SK-N-MC (cell line): ENCODE measurements at regions not wholly inside any gene's neighbourhood (a gene's known extent, or its start where the extent isn't known, plus 50 kb on each side); places are given as distances from the start of the nearest gene placed in this dataset.
"Not testable (repeated sequence)": the region's sequence is repeated elsewhere in the genome, so short reads cannot be mapped to it uniquely, and the experiment has no call there.

ENCODE experiments used
- DNase-seq: peaks from one replicate; pipeline ENCODE4 v3.0.0-alpha.2; 2011; ENCODE audit warnings: low read depth, low spot score
- H3K27ac ChIP-seq: fragments of 200-600 bp; sonication (generic); 2 replicates; pipeline ENCODE4 v1.5.1; 2016; ENCODE audit warnings: mixed run types
- H3K36me3 ChIP-seq: fragments of 200-600 bp; sonication (generic); 2 replicates; pipeline ENCODE4 v1.6.1; 2017; ENCODE audit warnings: antibody characterized with exemption, low read length, mixed read lengths; ENCODE audit not compliant: insufficient read depth
- H3K4me3 ChIP-seq: fragments of 200-600 bp; sonication (generic); 2 replicates; pipeline ENCODE4 v1.5.1; 2016
- H3K9ac ChIP-seq: fragments of 200-600 bp; sonication (generic); 2 replicates; pipeline ENCODE4 v1.8.0; 2017; ENCODE audit warnings: mixed run types, mixed read lengths; ENCODE audit not compliant: insufficient read length
- H3K9me3 ChIP-seq: fragments of 200-600 bp; sonication (generic); 2 replicates; pipeline ENCODE4 v1.6.1; 2017; ENCODE audit warnings: low read depth, mild to moderate bottlenecking, antibody characterized with exemption, low read length, moderate library complexity, mixed read lengths
- EZH2 ChIP-seq: fragments of 200-600 bp; sonication (generic); IDR thresholded peaks from one replicate; pipeline ENCODE4 v1.6.1; 2017; ENCODE audit warnings: antibody characterized with exemption
- FOXP2 ChIP-seq: optimal IDR thresholded peaks from 2 replicates; pipeline ENCODE3; 2011; ENCODE audit warnings: mild to moderate bottlenecking, moderate library complexity; ENCODE audit not compliant: insufficient read depth; ENCODE audit errors: extremely low read length, control extremely low read depth
- POLR2AphosphoS5 ChIP-seq: IDR thresholded peaks from 2 replicates; pipeline ENCODE4 v1.6.1; 2012; ENCODE audit warnings: mild to moderate bottlenecking, low read depth, low read length, borderline replicate concordance

DNA sequence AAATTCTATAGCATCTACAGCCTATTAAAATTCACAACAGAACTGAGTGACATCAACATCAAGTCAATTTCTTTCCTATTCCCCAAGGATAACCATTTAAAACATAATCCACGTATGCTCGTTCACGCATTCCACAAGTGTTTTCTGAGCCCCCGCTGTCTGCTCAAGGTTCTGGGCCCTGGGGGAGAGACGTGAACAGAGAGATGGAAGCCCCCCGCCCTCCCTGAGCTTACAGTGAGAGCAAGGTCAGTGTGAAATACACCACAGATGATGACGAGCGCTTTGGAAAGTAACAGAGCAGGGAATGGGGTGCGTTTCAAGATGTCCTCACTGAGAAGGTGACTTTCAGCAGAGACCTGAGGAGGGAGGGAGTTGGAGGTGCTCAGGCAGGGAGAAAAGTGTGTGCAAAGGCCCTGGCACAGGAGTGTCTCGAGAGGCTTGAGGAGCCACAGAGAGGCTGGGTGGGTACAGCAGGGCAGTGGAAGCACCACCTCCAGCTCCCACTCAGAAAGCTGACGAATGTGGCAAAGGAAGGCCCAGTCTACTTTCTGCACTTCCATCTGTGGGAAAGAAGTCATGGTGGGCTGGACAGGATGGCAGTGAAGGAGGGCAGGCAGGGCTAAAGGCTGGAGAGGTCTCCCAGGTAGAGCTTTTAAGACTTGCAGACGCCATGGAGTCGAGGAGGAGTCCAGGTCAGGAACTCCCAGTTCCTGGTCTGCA is 88.3 kb downstream of the DLL1 start:
- Histone ChIP-seq H3K9ac (no peak overlapping the region), H3K27ac (no peak overlapping the region), H3K9me3 (no peaks in the 10 kb centered on the region), H3K4me3 (no peak overlapping the region), H3K36me3 (no peaks in the 10 kb centered on the region)
- DNase-seq, result no peak
- TF ChIP-seq FOXP2, result no peak
- no peak for TF ChIP-seq POLR2AphosphoS5
- no peak for TF ChIP-seq EZH2

GRCh38 chr6:170201361-170201760 is 89.5 kb downstream of the DLL1 start:
- Histone ChIP-seq H3K4me3 (no peak overlapping the region), H3K36me3 (no peaks in the 10 kb centered on the region), H3K27ac (no peak overlapping the region), H3K9ac (no peak overlapping the region), H3K9me3 (no peaks in the 10 kb centered on the region; the same call in 1 of the 2 replicates)
- TF ChIP-seq EZH2 (no peak), POLR2AphosphoS5 (no peak), FOXP2 (no peak)
- no peak for DNase-seq

DNA sequence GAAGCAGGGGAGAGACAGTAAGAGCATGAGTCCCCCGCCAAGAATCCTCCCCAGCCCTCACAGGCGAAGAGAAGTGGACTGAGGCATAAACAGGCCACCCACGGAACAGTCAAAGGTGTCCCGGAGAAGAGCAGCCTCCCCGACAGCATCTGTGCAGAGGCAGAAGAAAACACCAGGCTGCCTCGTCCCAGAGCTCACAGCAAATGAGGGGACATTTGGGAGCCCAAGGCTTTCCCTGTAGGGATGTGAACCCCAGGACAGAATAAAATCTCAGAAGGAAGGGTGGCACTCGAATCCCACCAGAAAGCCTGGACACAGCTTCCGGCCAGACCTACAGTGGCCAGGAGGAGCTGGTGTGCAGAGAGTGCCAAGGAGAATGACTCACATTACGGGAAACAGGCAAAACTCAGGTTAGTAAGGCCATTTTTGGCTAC is 90.4 kb downstream of the DLL1 start:
- TF ChIP-seq FOXP2, result no peak
- TF ChIP-seq POLR2AphosphoS5, result no peak
- TF ChIP-seq EZH2, result no peak
- no peak for DNase-seq
- H3K9ac ChIP-seq, result no peak overlapping the region
- H3K9me3 ChIP-seq, result peaks cover 3% of the 10 kb centered on the region; the same call in 1 of the 2 replicates
- no peaks in the 10 kb centered on the region for H3K36me3 ChIP-seq
- H3K27ac ChIP-seq, result no peak overlapping the region
- no peak overlapping the region for H3K4me3 ChIP-seq

GRCh38 chr6:170199716-170200115 is 91.2 kb downstream of the DLL1 start:
- Histone ChIP-seq H3K36me3 (no peaks in the 10 kb centered on the region), H3K4me3 (no peak overlapping the region), H3K9me3 (peaks cover 8% of the 10 kb centered on the region; the same call in 1 of the 2 replicates), H3K27ac (no peak overlapping the region), H3K9ac (no peak overlapping the region)
- no peak for DNase-seq
- TF ChIP-seq POLR2AphosphoS5 (no peak), EZH2 (no peak), FOXP2 (no peak)

DNA sequence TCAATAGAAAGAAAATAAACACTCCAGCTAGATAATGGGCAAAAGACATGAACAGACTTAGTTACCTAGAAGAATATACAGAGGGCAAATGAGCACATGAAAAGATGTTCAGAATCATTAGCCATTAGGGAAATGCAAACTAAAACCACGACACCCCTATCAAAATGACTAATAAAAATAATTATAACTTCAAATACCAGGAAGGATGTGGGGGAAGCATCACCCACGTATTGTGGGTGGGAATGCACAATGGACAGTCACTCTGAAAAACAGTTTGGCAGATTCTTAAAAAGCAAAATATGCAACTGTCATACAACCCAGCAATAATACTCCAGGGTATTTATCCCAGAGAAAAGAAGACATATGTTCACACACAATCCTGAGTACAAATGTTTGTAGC is 92.6 kb downstream of the DLL1 start:
- Histone ChIP-seq H3K36me3 (no peaks in the 10 kb centered on the region), H3K4me3 (no peak overlapping the region), H3K9ac (no peak overlapping the region), H3K9me3 (peaks cover 8% of the 10 kb centered on the region; the same call in 1 of the 2 replicates), H3K27ac (no peak overlapping the region)
- TF ChIP-seq FOXP2, result no peak
- TF ChIP-seq EZH2, result no peak
- no peak for TF ChIP-seq POLR2AphosphoS5
- DNase-seq, result no peak

DNA sequence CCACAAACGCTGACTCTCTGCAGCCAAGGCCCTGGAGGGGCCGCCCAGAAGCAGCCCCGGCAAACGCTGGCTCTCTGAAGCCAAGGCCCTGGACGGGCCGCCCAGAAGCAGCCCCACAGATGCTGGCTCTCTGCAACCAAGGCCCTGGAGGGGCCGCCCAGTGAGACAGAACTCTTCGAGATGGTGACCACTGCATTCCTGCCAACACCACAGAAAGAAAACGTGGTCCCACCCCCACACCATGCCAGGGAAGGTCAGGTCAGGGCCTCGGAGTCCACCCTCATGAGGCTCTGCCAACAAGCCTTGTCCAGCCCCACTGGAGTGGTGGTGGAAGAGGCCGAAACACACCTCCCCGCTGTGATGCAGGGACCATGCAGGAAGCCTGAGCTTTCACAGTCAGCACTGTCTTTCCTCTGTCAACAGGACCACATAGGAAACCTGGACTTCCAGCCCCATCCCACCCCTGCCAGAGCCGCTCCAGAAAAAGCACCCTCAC is 97.5 kb downstream of the DLL1 start:
- Histone ChIP-seq H3K9me3 (peaks cover 8% of the 10 kb centered on the region; the same call in 1 of the 2 replicates), H3K36me3 (no peaks in the 10 kb centered on the region), H3K27ac (no peak overlapping the region), H3K4me3 (no peak overlapping the region), H3K9ac (no peak overlapping the region)
- DNase-seq, result no peak
- TF ChIP-seq EZH2 (no peak), POLR2AphosphoS5 (no peak)

- DNase-seq, result no peak
- TF ChIP-seq FOXP2 (no peak), EZH2 (no peak), POLR2AphosphoS5 (no peak)
Measured at GRCh38 chr6:170192905-170193304, 98.0 kb downstream of the DLL1 start.

DNA sequence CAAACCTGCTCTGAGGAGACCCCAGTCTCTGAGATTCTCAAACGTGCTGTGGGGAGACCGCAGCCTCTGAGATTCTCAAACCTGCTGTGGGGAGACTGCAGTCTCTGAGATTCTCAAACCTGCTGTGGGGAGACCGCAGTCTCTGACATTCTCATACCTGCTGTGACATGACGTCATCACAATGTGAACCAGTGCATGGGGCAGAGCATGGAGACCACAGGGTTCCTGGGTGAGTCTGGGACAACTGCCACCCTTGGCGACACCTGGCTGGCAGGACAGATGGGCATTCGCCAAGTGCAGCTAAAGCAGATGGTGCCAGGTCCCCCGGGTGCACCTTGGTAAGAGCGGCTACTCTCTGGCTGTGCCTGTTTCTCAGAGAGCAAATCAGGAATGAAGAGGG is 98.8 kb downstream of the DLL1 start:
- not testable (repeated sequence) for H3K4me3 ChIP-seq, H3K36me3 ChIP-seq, DNase-seq, H3K9me3 ChIP-seq, H3K27ac ChIP-seq, H3K9ac ChIP-seq

More at GRCh38 chr6:170192905-170193304, 98.0 kb downstream of the DLL1 start:
- Histone ChIP-seq H3K4me3 (no peak overlapping the region), H3K27ac (no peak overlapping the region), H3K9ac (no peak overlapping the region), H3K9me3 (peaks cover 8% of the 10 kb centered on the region; the same call in 1 of the 2 replicates), H3K36me3 (no peaks in the 10 kb centered on the region)

DNA sequence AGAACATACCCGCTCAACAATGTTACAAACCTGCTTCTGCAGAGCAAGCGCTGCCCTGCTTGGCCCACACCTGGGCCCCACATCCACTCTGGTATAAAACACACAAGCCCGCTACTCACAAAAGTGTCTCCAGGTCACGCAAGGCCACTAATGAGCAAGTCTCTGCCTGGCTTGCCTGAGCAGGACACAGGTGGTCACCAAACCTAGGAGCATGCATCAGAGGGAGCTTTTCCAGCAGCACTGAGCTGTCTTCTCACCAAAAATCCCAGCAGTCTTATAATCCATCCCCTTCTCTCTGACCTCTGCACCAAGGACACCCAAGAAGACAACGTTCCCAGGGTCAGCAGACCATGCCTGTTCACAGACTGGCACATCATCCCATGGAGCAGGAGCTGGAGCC is 100.8 kb downstream of the DLL1 start:
- no peak for DNase-seq
- Histone ChIP-seq H3K36me3 (no peaks in the 10 kb centered on the region), H3K9me3 (0 out of 2 replicates have a peak, but pooled peaks cover 1% of the 10 kb centered on the region), H3K9ac (no peak overlapping the region), H3K27ac (no peak overlapping the region), H3K4me3 (no peak overlapping the region)
- TF ChIP-seq POLR2AphosphoS5 (no peak), EZH2 (no peak), FOXP2 (no peak)
